ENCODE measurements at regions not wholly inside any gene's neighbourhood (a gene's known extent, or its start where the extent isn't known, plus 50 kb on each side); places are given as distances from the start of the nearest gene placed in this dataset.

DNA sequence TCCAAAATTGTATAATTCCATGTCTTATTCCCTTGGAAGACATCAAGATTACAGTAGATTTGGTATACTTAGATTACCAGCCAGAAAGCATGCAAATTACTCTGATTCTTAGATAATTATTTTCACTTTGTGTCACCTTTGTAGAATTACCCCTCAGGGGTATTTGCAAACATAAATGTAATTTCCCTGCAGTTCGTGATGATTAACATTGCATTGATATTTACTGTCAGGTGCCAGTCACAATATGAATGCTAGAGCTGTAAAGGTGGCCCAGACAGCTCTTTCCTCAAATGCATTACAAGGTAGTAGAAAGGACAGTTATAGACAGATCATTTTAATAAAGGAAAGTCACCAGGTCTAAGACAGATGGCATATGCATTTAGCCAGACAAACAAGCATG lies 1537.5 kb upstream of the PIK3C3 start:
- H3K4me1 ChIP-seq (ENCODE audit: insufficient read depth, low read length), result no peaks in the 10 kb centered on the region
- Mint-ChIP-seq H3K4me1 (no peaks in the 10 kb centered on the region), H3K9me3 (peaks cover 0 to 36% (median 22%) of the 10 kb centered on the region in 5 donors), H3K27ac (no peak overlapping the region), H3K36me3 (no peaks in the 10 kb centered on the region), H3K27me3 (no peaks in the 10 kb centered on the region), H3K4me3 (no peak overlapping the region)
- H3K36me3 ChIP-seq (ENCODE audit: insufficient read depth, low read length), result no peaks in the 10 kb centered on the region
- no peaks in the 10 kb centered on the region for H3K9me3 ChIP-seq (ENCODE audit: low read length)
- H3K27me3 ChIP-seq (ENCODE audit: insufficient read depth, low read length, poor library complexity, severe bottlenecking), result no peaks in the 10 kb centered on the region
- no peak for DNase-seq
- POLR2A ChIA-PET, result no interaction called here
- no peak overlapping the region for H3K27ac ChIP-seq (ENCODE audit: low read depth, low read length)
- H3K4me3 ChIP-seq (ENCODE audit: low read length), result no peak overlapping the region
- CTCF ChIA-PET, result no interaction called here

GRCh38 chr18:40415821-40416220 lies 1539.2 kb upstream of the PIK3C3 start:
- Histone ChIP-seq H3K4me1 (ENCODE audit: insufficient read depth, low read length) (no peaks in the 10 kb centered on the region), H3K36me3 (ENCODE audit: insufficient read depth, low read length) (no peaks in the 10 kb centered on the region), H3K27ac (ENCODE audit: low read depth, low read length) (no peak overlapping the region), H3K27me3 (ENCODE audit: insufficient read depth, low read length, poor library complexity, severe bottlenecking) (no peaks in the 10 kb centered on the region), H3K9me3 (ENCODE audit: low read length) (no peaks in the 10 kb centered on the region), H3K4me3 (ENCODE audit: low read length) (no peak overlapping the region)
- H3K9me3 Mint-ChIP-seq, result peaks cover 4 to 39% (median 18%) of the 10 kb centered on the region in 5 donors
- H3K4me3 Mint-ChIP-seq, result no peak overlapping the region
- DNase-seq, result no peak
- POLR2A ChIA-PET, result no interaction called here
- CTCF ChIA-PET, result no interaction called here
- no peaks in the 10 kb centered on the region for H3K4me1 Mint-ChIP-seq
- H3K27me3 Mint-ChIP-seq, result no peaks in the 10 kb centered on the region
- no peak overlapping the region for H3K27ac Mint-ChIP-seq
- no peaks in the 10 kb centered on the region for H3K36me3 Mint-ChIP-seq

DNA sequence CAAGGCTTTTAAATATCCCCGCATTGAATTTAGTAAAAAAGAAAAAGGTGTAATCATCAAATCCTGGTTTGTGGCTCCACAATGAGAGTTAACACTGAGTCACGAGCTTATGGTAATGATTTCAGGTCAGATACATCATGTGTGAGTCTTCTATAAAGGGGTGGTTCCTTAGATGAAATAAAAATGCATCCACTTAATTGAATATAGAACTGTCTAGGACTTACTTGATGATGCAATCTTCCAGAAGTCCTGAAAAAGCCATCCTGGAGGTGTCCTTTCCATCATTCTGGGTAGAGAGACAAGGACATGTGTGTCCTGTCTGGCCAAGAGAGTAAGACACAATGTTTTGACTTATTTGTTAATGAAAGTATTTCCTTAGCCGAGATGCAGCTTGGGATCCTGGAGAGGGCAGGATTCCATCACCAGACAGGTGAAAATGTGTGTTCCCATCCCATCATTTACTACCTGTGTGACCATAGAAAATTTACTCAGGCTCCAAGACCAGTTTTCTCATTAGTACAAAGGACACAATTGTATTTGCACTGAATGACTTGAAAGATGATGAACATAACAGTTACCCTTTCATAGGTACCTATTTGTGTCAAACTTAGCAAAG lies 1539.8 kb upstream of the PIK3C3 start:
- H3K4me3 Mint-ChIP-seq, result no peak overlapping the region
- no peaks in the 10 kb centered on the region for H3K27me3 ChIP-seq (ENCODE audit: insufficient read depth, low read length, poor library complexity, severe bottlenecking)
- H3K27ac ChIP-seq (ENCODE audit: low read depth, low read length), result no peak overlapping the region
- no peaks in the 10 kb centered on the region for H3K4me1 Mint-ChIP-seq
- H3K36me3 Mint-ChIP-seq, result no peaks in the 10 kb centered on the region
- POLR2A ChIA-PET, result no interaction called here
- no peaks in the 10 kb centered on the region for H3K27me3 Mint-ChIP-seq
- no peaks in the 10 kb centered on the region for H3K4me1 ChIP-seq (ENCODE audit: insufficient read depth, low read length)
- no peak for DNase-seq
- H3K9me3 ChIP-seq (ENCODE audit: low read length), result no peaks in the 10 kb centered on the region
- CTCF ChIA-PET, result interaction anchor here (1.0 kb wide), 1 partner anchor 22 kb away, joined by 3 read pairs; no protein-coding TSS in a partner anchor
- no peaks in the 10 kb centered on the region for H3K36me3 ChIP-seq (ENCODE audit: insufficient read depth, low read length)
- no peak overlapping the region for H3K4me3 ChIP-seq (ENCODE audit: low read length)
- no peak overlapping the region for H3K27ac Mint-ChIP-seq
- H3K9me3 Mint-ChIP-seq, result peaks cover 4 to 39% (median 18%) of the 10 kb centered on the region in 5 donors

DNA sequence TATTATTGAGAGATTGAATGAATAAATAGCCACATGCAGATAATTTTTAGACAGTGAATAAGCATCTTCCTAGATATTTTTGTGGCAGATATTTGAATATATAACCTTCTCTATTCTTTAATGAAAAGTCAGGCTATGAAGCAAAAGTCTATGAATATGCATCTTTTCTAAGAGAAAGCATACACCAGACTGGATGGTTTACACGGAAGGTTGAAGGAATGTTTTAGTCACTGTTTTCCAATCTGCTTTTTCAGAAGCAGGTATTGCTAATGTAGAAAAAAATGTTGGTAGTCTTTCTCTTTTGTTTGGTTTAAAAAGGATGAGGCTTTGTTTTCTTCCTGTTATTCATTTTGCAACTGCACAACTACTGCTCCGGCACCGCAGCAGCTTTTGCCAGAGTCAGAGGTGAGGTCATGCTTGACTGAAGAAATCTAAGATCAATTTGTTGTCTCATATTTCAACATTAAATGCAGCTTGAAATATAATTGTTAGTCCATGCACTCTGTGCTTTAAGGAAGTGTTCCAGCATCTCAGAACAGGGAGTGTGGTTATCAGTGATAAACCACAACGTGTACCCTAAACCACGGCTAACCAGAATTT lies 1540.8 kb upstream of the PIK3C3 start:
- Mint-ChIP-seq H3K9me3 (peaks cover 4 to 31% (median 14%) of the 10 kb centered on the region in 5 donors), H3K36me3 (no peaks in the 10 kb centered on the region), H3K27me3 (no peaks in the 10 kb centered on the region), H3K27ac (no peak overlapping the region), H3K4me1 (no peaks in the 10 kb centered on the region), H3K4me3 (no peak overlapping the region)
- Histone ChIP-seq H3K27ac (ENCODE audit: low read depth, low read length) (no peak overlapping the region), H3K4me3 (ENCODE audit: low read length) (no peak overlapping the region), H3K4me1 (ENCODE audit: insufficient read depth, low read length) (no peaks in the 10 kb centered on the region), H3K27me3 (ENCODE audit: insufficient read depth, low read length, poor library complexity, severe bottlenecking) (no peaks in the 10 kb centered on the region), H3K36me3 (ENCODE audit: insufficient read depth, low read length) (no peaks in the 10 kb centered on the region), H3K9me3 (ENCODE audit: low read length) (no peaks in the 10 kb centered on the region)
- ChIA-PET POLR2A (no interaction called here), CTCF (interaction anchor here (1.0 kb wide), 1 partner anchor 20 kb away, joined by 3 read pairs; no protein-coding TSS in a partner anchor)
- no peak for DNase-seq

GRCh38 chr18:40413160-40413559 lies 1541.9 kb upstream of the PIK3C3 start:
- no peaks in the 10 kb centered on the region for H3K9me3 ChIP-seq (ENCODE audit: low read length)
- ChIA-PET CTCF (no interaction called here), POLR2A (no interaction called here)
- H3K27me3 ChIP-seq (ENCODE audit: insufficient read depth, low read length, poor library complexity, severe bottlenecking), result no peaks in the 10 kb centered on the region
- Mint-ChIP-seq H3K4me3 (no peak overlapping the region), H3K27ac (no peak overlapping the region), H3K27me3 (no peaks in the 10 kb centered on the region), H3K9me3 (peaks cover 4 to 29% (median 14%) of the 10 kb centered on the region in 5 donors), H3K4me1 (no peaks in the 10 kb centered on the region), H3K36me3 (no peaks in the 10 kb centered on the region)
- no peaks in the 10 kb centered on the region for H3K36me3 ChIP-seq (ENCODE audit: insufficient read depth, low read length)
- H3K4me3 ChIP-seq (ENCODE audit: low read length), result no peak overlapping the region
- H3K4me1 ChIP-seq (ENCODE audit: insufficient read depth, low read length), result no peaks in the 10 kb centered on the region
- no peak for DNase-seq
- H3K27ac ChIP-seq (ENCODE audit: low read depth, low read length), result no peak overlapping the region

DNA sequence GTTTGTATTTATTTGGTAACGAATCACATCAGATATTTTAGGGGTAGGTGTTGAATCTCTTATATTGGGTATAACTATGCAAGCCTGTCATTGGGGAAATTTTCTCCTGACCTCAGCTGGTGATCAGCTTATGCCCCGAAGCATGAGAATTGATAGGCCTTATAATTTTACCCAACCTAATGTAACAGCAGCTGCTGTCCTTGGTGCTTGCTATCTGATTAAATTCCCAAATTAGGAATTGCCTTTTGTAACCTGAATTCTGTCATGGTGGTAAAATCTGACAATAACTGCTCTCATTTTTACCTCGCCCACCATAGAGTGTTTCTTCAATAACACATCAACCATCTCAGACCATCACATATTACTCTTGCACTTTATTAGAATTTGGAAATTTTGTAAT lies 1542.6 kb upstream of the PIK3C3 start:
- H3K4me1 ChIP-seq (ENCODE audit: insufficient read depth, low read length), result no peaks in the 10 kb centered on the region
- ChIA-PET CTCF (no interaction called here), POLR2A (no interaction called here)
- Mint-ChIP-seq H3K9me3 (peaks cover 4 to 27% (median 14%) of the 10 kb centered on the region in 5 donors), H3K4me3 (no peak overlapping the region), H3K27ac (no peak overlapping the region), H3K27me3 (no peaks in the 10 kb centered on the region), H3K4me1 (no peaks in the 10 kb centered on the region), H3K36me3 (no peaks in the 10 kb centered on the region)
- no peaks in the 10 kb centered on the region for H3K27me3 ChIP-seq (ENCODE audit: insufficient read depth, low read length, poor library complexity, severe bottlenecking)
- H3K27ac ChIP-seq (ENCODE audit: low read depth, low read length), result no peak overlapping the region
- H3K36me3 ChIP-seq (ENCODE audit: insufficient read depth, low read length), result no peaks in the 10 kb centered on the region
- H3K4me3 ChIP-seq (ENCODE audit: low read length), result no peak overlapping the region
- H3K9me3 ChIP-seq (ENCODE audit: low read length), result no peaks in the 10 kb centered on the region
- no peak for DNase-seq

GRCh38 chr18:40407909-40408308 lies 1547.1 kb upstream of the PIK3C3 start:
- H3K27ac ChIP-seq (ENCODE audit: low read depth, low read length), result no peak overlapping the region
- H3K4me3 ChIP-seq (ENCODE audit: low read length), result no peak overlapping the region
- Mint-ChIP-seq H3K9me3 (peaks cover 7 to 27% (median 9%) of the 10 kb centered on the region in 5 donors), H3K36me3 (no peaks in the 10 kb centered on the region), H3K4me1 (no peaks in the 10 kb centered on the region), H3K27me3 (no peaks in the 10 kb centered on the region), H3K4me3 (no peak overlapping the region), H3K27ac (no peak overlapping the region)
- no peaks in the 10 kb centered on the region for H3K27me3 ChIP-seq (ENCODE audit: insufficient read depth, low read length, poor library complexity, severe bottlenecking)
- no peak for DNase-seq
- CTCF ChIA-PET, result no interaction called here
- POLR2A ChIA-PET, result no interaction called here
- H3K9me3 ChIP-seq (ENCODE audit: low read length), result no peaks in the 10 kb centered on the region
- H3K36me3 ChIP-seq (ENCODE audit: insufficient read depth, low read length), result no peaks in the 10 kb centered on the region
- H3K4me1 ChIP-seq (ENCODE audit: insufficient read depth, low read length), result no peaks in the 10 kb centered on the region

- H3K4me3 Mint-ChIP-seq, result no peak overlapping the region
These were observed 1550.8 kb upstream of the PIK3C3 start for GRCh38 chr18:40404284-40404683.

More at GRCh38 chr18:40404284-40404683, 1550.8 kb upstream of the PIK3C3 start:
- Mint-ChIP-seq H3K36me3 (no peaks in the 10 kb centered on the region), H3K4me1 (no peaks in the 10 kb centered on the region), H3K9me3 (peaks cover 3 to 26% (median 6%) of the 10 kb centered on the region in 5 donors), H3K27ac (no peak overlapping the region), H3K27me3 (no peaks in the 10 kb centered on the region)
- Histone ChIP-seq H3K4me3 (ENCODE audit: low read length) (no peak overlapping the region), H3K27ac (ENCODE audit: low read depth, low read length) (no peak overlapping the region), H3K9me3 (ENCODE audit: low read length) (no peaks in the 10 kb centered on the region), H3K27me3 (ENCODE audit: insufficient read depth, low read length, poor library complexity, severe bottlenecking) (no peaks in the 10 kb centered on the region), H3K4me1 (ENCODE audit: insufficient read depth, low read length) (no peaks in the 10 kb centered on the region), H3K36me3 (ENCODE audit: insufficient read depth, low read length) (no peaks in the 10 kb centered on the region)
- POLR2A ChIA-PET, result no interaction called here
- no peak for DNase-seq
- CTCF ChIA-PET, result no interaction called here

All from CD8-positive, alpha-beta memory T cell (primary cell).